SIG-M5 treated with dmso at 0.1 percent for 504 hours (cell line): ENCODE measurements at regions not wholly inside any gene's neighbourhood (a gene's known extent, or its start where the extent isn't known, plus 50 kb on each side); places are given as distances from the start of the nearest gene placed in this dataset.
"Not testable (repeated sequence)": the region's sequence is repeated elsewhere in the genome, so short reads cannot be mapped to it uniquely, and the experiment has no call there.

Experiments
- DNase-seq: peaks from one replicate; lab custom pipeline; 2025; ENCODE audit not compliant: unreplicated experiment; lab: John Stamatoyannopoulos, UW

DNA sequence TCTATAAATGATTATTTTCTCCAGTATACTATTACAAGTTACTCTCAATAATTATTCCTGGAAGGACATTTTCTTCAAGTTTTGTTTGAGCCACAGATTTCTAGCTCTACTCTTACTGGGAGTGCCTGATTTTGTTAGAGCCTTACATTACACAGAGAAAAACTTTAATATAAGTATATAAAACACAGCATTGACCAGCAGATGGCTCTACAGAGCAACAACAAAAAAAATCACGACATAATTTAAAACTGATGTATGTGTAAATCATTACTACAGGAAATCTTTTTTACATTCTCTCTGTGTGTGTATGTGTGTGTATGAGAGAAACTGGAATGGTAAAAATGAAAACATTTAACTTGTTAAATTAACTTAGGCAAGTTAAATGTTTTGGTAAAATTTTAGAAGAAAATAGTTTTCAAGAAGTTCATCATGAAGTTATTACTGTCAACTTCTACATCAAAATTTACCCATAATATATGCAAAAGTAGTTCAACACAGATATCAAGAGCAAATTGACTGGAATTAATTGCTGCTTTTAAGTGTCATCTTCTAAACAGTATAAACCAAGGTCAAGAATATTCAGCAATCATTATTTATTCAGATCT, 103.3 kb downstream of the MDH1 start:
- DNase-seq, result peak; percentile 38

GRCh38 chr2:63695583-63695982, 106.8 kb downstream of the MDH1 start:
- no peak for DNase-seq

- DNase-seq, result no peak
Measured at GRCh38 chr2:63696496-63696895, 107.7 kb downstream of the MDH1 start.

- no peak for DNase-seq
Measured at GRCh38 chr2:63697160-63697559, 108.4 kb downstream of the MDH1 start.

GRCh38 chr2:63698786-63699548, 110.2 kb downstream of the MDH1 start:
- peak; percentile 43 for DNase-seq

GRCh38 chr2:63699549-63699839, 110.7 kb downstream of the MDH1 start:
- no peak for DNase-seq

- no peak for DNase-seq
Measured at GRCh38 chr2:63700271-63700670, 111.5 kb downstream of the MDH1 start.

DNA sequence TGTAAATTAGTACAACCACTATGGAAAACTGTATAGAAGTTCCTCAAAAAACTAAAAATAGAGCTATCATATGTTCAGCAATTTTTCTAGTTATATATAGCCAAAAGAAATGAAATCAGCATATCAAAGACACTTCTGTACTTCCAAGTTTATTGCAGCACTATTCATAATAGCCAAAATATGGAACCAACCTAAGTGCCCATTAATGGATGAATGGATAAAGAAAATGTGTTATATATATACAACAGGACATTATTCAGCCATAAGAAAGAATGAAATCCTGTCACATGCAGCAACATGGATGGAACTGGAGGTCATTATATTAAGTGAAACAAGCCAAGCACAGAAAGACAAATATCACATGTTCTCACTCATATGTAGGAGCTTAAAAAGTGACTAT, 112.6 kb downstream of the MDH1 start:
- DNase-seq, result no peak

DNA sequence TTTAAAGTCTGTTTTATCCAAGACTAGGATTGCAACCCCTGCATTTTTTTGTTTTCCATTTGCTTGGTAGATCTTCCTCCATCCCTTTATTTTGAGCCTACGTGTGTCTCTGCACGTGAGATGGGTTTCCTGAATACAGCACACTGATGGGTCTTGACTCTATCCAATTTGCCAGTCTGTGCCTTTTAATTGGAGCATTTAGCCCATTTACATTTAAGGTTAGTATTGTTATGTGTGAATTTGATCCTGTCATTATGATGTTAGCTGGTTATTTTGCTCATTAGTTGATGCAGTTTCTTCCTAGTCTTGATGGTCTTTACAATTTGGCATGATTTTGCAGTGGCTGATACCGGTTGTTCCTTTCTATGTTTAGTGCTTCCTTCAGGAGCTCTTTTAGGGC, 117.3 kb downstream of the MDH1 start:
- not testable (repeated sequence) for DNase-seq

GRCh38 chr2:63710732-63711131, 122.0 kb downstream of the MDH1 start:
- DNase-seq, result no peak

- DNase-seq, result no peak
Measured at GRCh38 chr2:63712748-63713147, 124.0 kb downstream of the MDH1 start.

- DNase-seq, result no peak
Measured at GRCh38 chr2:63716146-63716545, 125.5 kb upstream of the UGP2 start.

GRCh38 chr2:63719052-63719451, 122.6 kb upstream of the UGP2 start:
- no peak for DNase-seq

DNA sequence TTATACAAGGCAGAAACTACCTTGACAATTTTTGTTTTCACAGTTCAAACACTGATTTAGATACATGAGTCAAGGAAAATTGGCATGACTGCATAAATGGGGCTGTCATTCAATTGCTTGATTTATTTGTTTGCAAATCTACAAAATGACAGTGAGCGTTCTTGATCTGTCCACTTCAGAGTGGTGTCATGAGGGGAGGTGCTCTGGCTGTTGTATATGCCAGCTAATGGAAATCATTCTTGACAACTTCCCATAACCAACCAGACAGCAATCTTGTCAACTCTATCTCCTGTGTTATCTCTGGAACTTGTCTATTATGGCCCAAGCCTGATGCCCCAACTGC, 120.6 kb upstream of the UGP2 start:
- DNase-seq, result no peak

- not testable (repeated sequence) for DNase-seq
Measured at GRCh38 chr2:63722284-63722683, 119.4 kb upstream of the UGP2 start.

- DNase-seq, result no peak
Measured at GRCh38 chr2:63723709-63724108, 118.0 kb upstream of the UGP2 start.

DNA sequence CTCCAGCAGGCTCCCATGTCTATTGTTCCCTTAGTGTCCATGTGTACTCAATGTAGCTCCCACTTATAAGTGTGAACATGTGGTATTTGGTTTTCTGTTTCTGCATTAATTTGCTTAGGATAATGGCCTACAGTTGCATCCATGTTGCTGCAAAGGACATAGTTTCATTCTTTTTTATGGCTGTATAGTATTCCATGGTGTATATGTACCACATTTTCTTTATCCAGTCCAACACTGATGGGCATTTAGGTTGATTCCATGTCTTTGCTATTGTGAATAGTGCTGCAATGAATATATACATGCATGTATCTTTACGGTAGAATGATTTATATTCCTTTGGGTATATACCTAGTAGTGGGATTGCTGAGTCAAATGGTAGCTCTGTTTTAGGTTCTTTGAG, 116.5 kb upstream of the UGP2 start:
- DNase-seq, result not testable (repeated sequence)

DNA sequence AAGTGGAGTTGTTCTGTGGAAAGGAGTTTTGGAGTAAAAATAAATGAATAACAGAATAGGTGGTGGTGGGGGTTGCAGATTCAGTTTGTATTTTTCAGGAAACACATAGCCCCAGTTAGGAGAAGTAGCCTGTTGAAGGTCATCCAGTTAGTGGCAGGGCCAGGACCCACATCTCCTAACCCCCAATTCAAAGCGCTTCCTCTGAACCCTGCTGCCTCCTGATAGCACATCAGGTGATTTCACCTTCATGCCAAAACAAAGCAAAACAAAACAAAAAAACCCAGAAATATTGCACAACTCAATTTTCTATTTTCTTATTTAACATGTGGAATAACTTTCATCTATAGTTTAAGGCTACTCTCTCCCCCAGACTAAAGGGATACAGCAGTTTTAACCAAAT, 112.3 kb upstream of the UGP2 start:
- DNase-seq, result no peak

DNA sequence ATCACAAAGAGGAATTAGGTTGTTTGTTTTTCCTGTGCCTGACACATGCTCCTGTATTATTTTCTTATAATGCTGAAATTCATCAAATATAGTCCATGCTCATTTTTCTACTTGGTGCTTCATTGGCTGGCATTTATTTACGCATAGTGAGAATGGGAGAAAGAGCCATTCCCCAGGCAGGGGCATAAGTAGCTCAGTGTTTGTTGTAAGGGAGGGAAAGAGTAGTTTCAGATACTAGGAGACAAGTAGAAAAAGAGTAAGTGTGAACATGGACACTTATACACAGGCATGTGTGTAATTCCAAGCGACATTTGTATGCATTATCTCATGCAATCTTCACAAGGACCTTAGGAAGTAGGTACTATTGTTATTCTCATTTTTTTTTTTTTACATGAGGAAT, 111.9 kb upstream of the UGP2 start:
- DNase-seq, result no peak

GRCh38 chr2:63734510-63734909, 107.2 kb upstream of the UGP2 start:
- peak; percentile 27 for DNase-seq

DNA sequence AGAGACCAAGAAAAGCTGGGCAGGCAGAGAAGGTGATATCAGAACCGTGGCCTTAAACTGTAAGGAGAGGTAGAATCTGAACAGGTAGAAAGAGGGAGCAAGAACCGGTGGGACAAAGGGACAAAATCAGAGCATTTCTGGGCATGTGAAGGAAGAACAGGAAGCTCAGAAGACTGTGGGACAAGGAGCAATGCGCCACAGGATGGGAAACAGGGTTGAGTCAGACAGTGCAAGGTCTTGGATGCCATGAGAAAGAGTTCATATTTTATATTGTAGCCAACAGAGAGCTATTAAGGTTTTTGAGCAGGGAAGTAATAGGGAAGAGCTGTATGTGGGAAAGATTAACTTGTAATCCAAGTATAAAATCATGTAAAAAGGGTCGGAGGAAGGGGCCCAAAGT, 106.4 kb upstream of the UGP2 start:
- DNase-seq, result no peak

- no peak for DNase-seq
Measured at GRCh38 chr2:63735931-63736330, 105.8 kb upstream of the UGP2 start.

GRCh38 chr2:63736354-63736753, 105.3 kb upstream of the UGP2 start:
- DNase-seq, result no peak
